Cardiac fibroblast (primary cell): ENCODE measurements at regions not wholly inside any gene's neighbourhood (a gene's known extent, or its start where the extent isn't known, plus 50 kb on each side); places are given as distances from the start of the nearest gene placed in this dataset.

ENCODE experiments used
- DNase-seq, 2 donors: peaks; one replicate each; pipeline versions ENCODE4 v3.0.0 to v3.0.0-alpha.2; 2010; ENCODE audit warnings: low read depth in 2 of 2
- H3K4me3 ChIP-seq, 2 donors: replicated peaks in 1 of 2; 1 replicate in 1 of 2; 2 replicates in 1 of 2; pipeline ENCODE4 v1.5.1; 2011; ENCODE audit warnings: low read depth in 2 of 2, low read length in 2 of 2, mild to moderate bottlenecking in 2 of 2, moderate library complexity in 1 of 2
- TF ChIP-seq, protein P1 (sequence below): IDR thresholded peaks from one replicate; pipeline ENCODE4 v1.5.1; 2011; ENCODE audit warnings: low read depth, mild to moderate bottlenecking, low read length, inconsistent platforms

GRCh38 chr21:38923429-38923828 is 117.7 kb downstream of the ETS2 start:
- no peak for DNase-seq
- no peak overlapping the region for H3K4me3 ChIP-seq
- TF ChIP-seq, protein P1, sequence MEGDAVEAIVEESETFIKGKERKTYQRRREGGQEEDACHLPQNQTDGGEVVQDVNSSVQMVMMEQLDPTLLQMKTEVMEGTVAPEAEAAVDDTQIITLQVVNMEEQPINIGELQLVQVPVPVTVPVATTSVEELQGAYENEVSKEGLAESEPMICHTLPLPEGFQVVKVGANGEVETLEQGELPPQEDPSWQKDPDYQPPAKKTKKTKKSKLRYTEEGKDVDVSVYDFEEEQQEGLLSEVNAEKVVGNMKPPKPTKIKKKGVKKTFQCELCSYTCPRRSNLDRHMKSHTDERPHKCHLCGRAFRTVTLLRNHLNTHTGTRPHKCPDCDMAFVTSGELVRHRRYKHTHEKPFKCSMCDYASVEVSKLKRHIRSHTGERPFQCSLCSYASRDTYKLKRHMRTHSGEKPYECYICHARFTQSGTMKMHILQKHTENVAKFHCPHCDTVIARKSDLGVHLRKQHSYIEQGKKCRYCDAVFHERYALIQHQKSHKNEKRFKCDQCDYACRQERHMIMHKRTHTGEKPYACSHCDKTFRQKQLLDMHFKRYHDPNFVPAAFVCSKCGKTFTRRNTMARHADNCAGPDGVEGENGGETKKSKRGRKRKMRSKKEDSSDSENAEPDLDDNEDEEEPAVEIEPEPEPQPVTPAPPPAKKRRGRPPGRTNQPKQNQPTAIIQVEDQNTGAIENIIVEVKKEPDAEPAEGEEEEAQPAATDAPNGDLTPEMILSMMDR, result no peak

DNA sequence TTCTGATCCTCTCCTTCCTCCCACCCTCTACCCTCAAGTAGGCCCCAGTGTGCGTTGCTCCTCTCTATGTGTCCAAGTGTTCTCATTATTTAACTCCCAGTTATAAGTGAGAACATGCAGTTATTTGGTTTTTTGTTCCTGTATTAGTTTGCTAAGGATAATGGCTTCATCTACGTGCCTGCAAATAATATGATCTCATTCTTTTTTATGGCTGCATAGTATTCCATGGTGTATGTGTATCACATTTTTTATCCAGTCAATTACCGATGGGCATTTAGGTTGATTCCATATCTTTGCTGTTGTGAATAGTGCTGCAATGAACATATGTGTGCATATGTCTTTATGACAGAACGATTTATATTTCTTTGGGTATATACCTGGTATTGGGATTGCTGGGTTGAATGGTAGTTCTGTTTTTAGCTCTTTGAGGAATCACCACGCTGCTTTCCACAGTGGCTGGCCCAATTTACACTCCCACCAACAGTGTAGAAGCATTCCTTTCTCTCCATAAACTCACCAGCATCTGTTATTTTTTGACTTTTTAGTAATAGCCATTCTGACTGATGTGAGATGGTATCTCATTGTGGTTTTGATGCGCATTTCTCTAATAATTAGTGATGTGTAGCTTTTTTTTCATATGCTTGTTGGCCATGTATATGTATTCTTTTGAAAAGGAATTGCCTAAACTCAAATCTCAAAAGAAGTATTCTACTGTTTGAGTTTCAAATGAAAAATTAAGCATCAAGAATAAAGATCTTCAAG is 116.9 kb downstream of the ETS2 start:
- TF ChIP-seq, protein P1, result no peak
- no peak for DNase-seq
- no peak overlapping the region for H3K4me3 ChIP-seq

GRCh38 chr21:38921511-38922251 is 116.0 kb downstream of the ETS2 start:
- TF ChIP-seq, protein P1, result no peak
- DNase-seq, result no peak
- H3K4me3 ChIP-seq, result no peak overlapping the region

DNA sequence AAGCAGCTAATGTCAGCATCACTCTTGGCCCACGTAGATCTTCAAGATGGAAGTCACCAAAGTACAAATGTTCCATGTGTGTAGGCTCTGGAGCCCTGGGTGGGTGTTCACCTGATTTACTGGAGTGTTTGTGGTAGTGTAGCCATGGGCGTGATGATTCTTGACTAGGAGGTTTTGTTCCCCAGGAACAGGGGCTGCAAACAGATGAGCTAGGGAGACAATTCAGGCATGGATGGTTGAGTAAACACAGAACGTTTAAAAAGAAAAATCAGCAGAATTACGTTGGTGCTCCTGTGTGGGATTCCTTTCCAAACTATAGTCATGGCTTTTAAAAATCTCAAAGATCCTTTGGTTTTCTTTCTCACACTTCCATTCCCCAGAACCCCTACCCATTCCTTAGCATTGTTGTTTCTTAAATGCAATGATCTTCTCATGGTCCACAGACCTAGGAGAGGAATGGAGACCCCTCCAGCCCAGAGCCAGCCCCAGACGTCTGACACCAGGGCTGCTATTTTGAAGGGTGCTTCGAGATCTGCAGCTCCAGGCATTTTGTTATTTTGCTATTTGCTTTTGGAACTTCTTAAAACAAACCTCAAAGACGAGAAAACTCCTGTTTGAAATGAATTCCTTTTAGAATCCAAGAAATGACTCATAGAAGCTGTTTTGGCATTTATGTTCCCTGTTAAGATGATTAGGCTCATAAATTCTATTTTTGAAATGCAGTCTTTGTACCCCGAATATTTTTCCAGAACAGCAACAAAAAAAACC is 115.1 kb downstream of the ETS2 start:
- DNase-seq, result peak; percentile 77 to 86
- TF ChIP-seq, protein P1, result no peak
- no peak overlapping the region for H3K4me3 ChIP-seq

- no peak for DNase-seq
- TF ChIP-seq, protein P1, result no peak
These were observed 113.0 kb downstream of the ETS2 start for GRCh38 chr21:38918607-38919346.

GRCh38 chr21:38917043-38917774 is 111.5 kb downstream of the ETS2 start:
- H3K4me3 ChIP-seq, result no peak overlapping the region
- TF ChIP-seq, protein P1, result no peak
- no peak for DNase-seq

More at GRCh38 chr21:38918607-38919346, 113.0 kb downstream of the ETS2 start:
- no peak overlapping the region for H3K4me3 ChIP-seq
